CD14-positive monocyte (primary cell): ENCODE measurements at regions not wholly inside any gene's neighbourhood (a gene's known extent, or its start where the extent isn't known, plus 50 kb on each side); places are given as distances from the start of the nearest gene placed in this dataset.
"Not testable (repeated sequence)": the region's sequence is repeated elsewhere in the genome, so short reads cannot be mapped to it uniquely, and the experiment has no call there.

ENCODE experiments used
- DNase-seq, 3 donors: peaks; one replicate each; pipeline ENCODE4 v3.0.0-alpha.2; 2011 to 2022
- H2AFZ ChIP-seq: 2 replicates; pipeline ENCODE4 v1.6.0; 2012; ENCODE audit warnings: mild to moderate bottlenecking, low read depth, low read length, inconsistent platforms; ENCODE audit not compliant: insufficient read depth, poor library complexity, severe bottlenecking
- H3K27ac ChIP-seq, 2 donors: 1 replicate in 1 of 2; 2 replicates in 1 of 2; pipeline ENCODE4 v1.5.1; 2012 to 2013; ENCODE audit warnings: low read length in 2 of 2, control low read depth in 1 of 2, inconsistent platforms in 1 of 2, low read depth in 1 of 2, mild to moderate bottlenecking in 1 of 2
- H3K27me3 ChIP-seq, 2 donors: one replicate each; pipeline versions ENCODE4 v1.6.0 to v1.6.1; 2011 to 2013; ENCODE audit warnings: low read length in 2 of 2; ENCODE audit not compliant: control insufficient read depth in 2 of 2, insufficient read depth in 2 of 2
- H3K36me3 ChIP-seq, 2 donors: replicated peaks in 1 of 2; 1 replicate in 1 of 2; 2 replicates in 1 of 2; pipeline versions ENCODE4 v1.5.1 to v1.6.1; 2012 to 2013; ENCODE audit warnings: low read length in 2 of 2, control low read depth in 1 of 2, inconsistent platforms in 1 of 2, mild to moderate bottlenecking in 1 of 2; ENCODE audit not compliant: insufficient read depth in 2 of 2, control insufficient read depth in 1 of 2
- H3K4me1 ChIP-seq, 2 donors: 1 replicate in 1 of 2; 2 replicates in 1 of 2; pipeline versions ENCODE4 v1.5.1 to v1.6.1; 2012 to 2013; ENCODE audit warnings: low read length in 2 of 2, control low read depth in 1 of 2, inconsistent platforms in 1 of 2, mild to moderate bottlenecking in 1 of 2, moderate library complexity in 1 of 2; ENCODE audit not compliant: insufficient read depth in 2 of 2, control insufficient read depth in 1 of 2
- H3K4me2 ChIP-seq: replicated peaks from 2 replicates; pipeline ENCODE3; 2012; ENCODE audit warnings: low read length, moderate library complexity, mild to moderate bottlenecking; ENCODE audit not compliant: poor library complexity, severe bottlenecking; ENCODE audit errors: extremely low read depth
- H3K4me3 ChIP-seq, 3 experiments: fragments of 200-600 bp in 1 of 3; sonication (generic) in 1 of 3; replicated peaks in 1 of 3; 1 replicate in 2 of 3; 2 replicates in 1 of 3; pipeline ENCODE4 v1.5.1; 2011 to 2013; ENCODE audit warnings: low read length in 3 of 3, mild to moderate bottlenecking in 3 of 3, control low read depth in 2 of 3, low read depth in 2 of 3, inconsistent platforms in 1 of 3, moderate library complexity in 1 of 3
- H3K79me2 ChIP-seq: 2 replicates; pipeline ENCODE4 v1.6.0; 2012; ENCODE audit warnings: mild to moderate bottlenecking, control low read depth, inconsistent platforms, low read length, moderate library complexity; ENCODE audit not compliant: insufficient read depth
- H3K9ac ChIP-seq: 2 replicates; pipeline ENCODE4 v1.6.0; 2017; ENCODE audit warnings: low read length, mild to moderate bottlenecking; ENCODE audit not compliant: insufficient read depth, poor library complexity, severe bottlenecking
- H3K9me3 ChIP-seq, 2 donors: replicated peaks in 1 of 2; 1 replicate in 1 of 2; 2 replicates in 1 of 2; pipeline versions ENCODE4 v1.5.1 to v1.6.1; 2012 to 2013; ENCODE audit warnings: low read length in 2 of 2, control low read depth in 1 of 2; ENCODE audit not compliant: control insufficient read depth in 1 of 2, insufficient read depth in 1 of 2
- H4K20me1 ChIP-seq: 2 replicates; pipeline ENCODE4 v1.6.0; 2012; ENCODE audit warnings: mild to moderate bottlenecking, low read length, control low read depth, moderate library complexity; ENCODE audit not compliant: insufficient read depth
- H3K27ac Mint-ChIP-seq, 7 donors: one replicate each; pipeline ENCODE4 v1.8.0; 2020; ENCODE audit warnings: mild to moderate bottlenecking in 7 of 7, mixed read lengths in 7 of 7, moderate library complexity in 6 of 7, inconsistent platforms in 2 of 7
- H3K27me3 Mint-ChIP-seq, 3 donors: one replicate each; pipeline ENCODE4 v1.8.0; 2021 to 2022; ENCODE audit warnings: low read depth in 3 of 3, mild to moderate bottlenecking in 3 of 3, mixed read lengths in 3 of 3, moderate library complexity in 3 of 3, inconsistent platforms in 1 of 3
- H3K36me3 Mint-ChIP-seq, 2 donors: one replicate each; pipeline ENCODE4 v1.8.0; 2020; ENCODE audit warnings: mixed read lengths in 2 of 2, inconsistent platforms in 1 of 2, mild to moderate bottlenecking in 1 of 2
- H3K4me1 Mint-ChIP-seq: one replicate; pipeline ENCODE4 v1.8.0; 2020; ENCODE audit warnings: mild to moderate bottlenecking, mixed read lengths
- H3K4me3 Mint-ChIP-seq, 2 donors: one replicate each; pipeline ENCODE4 v1.8.0; 2020; ENCODE audit warnings: mild to moderate bottlenecking in 2 of 2, mixed read lengths in 2 of 2, moderate library complexity in 1 of 2
- H3K9me3 Mint-ChIP-seq, 7 donors: one replicate each; pipeline ENCODE4 v1.8.0; 2020 to 2022; ENCODE audit warnings: mixed read lengths in 7 of 7, mild to moderate bottlenecking in 6 of 7, moderate library complexity in 6 of 7, inconsistent platforms in 2 of 7
- WGBS: methylation state at CpG from one replicate; pipeline ENCODE4 v1.1.5; 2013; ENCODE audit warnings: missing lambda C conversion rate; ENCODE audit not compliant: insufficient coverage; 5-methylcytosine and 5-hydroxymethylcytosine counted together
- intact Hi-C, 2 donors: fragments of 100-400 bp; cut with micrococcal nuclease; formaldehyde crosslinking; loops; one replicate each; pipeline versions ENCODE4 v1.15.0 to v1.15.1; 2023
- TF ChIP-seq, protein P1 (sequence below): fragments of 200-600 bp; IDR thresholded peaks from one replicate; pipeline ENCODE4 v1.8.0; 2022; ENCODE audit warnings: antibody characterized with exemption, mild to moderate bottlenecking

DNA sequence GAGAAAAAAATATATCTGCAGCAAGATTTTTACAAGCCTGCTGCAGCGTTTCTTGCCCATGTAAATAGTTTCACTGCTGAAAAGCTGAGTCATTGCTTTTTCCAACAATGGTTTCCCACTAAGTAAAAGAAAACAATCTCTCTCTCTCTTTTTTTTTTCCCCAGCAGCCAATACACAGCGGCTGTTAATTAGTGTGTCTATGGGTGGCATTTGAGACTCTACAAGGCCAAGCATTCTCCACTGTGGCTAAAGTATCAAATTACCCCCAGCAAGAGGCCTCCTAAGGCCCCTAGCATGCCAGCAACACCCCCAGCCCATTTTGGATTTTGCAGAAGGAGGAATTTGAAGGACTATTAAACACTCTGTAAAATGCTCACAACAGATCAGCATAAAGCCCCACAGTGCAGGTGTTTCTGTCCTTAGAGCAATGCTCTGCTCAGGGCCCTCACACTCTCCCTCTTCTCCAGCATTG lies 837.4 kb downstream of the TRIML1 start:
- H3K36me3 Mint-ChIP-seq, result no peaks in the 10 kb centered on the region

DNA sequence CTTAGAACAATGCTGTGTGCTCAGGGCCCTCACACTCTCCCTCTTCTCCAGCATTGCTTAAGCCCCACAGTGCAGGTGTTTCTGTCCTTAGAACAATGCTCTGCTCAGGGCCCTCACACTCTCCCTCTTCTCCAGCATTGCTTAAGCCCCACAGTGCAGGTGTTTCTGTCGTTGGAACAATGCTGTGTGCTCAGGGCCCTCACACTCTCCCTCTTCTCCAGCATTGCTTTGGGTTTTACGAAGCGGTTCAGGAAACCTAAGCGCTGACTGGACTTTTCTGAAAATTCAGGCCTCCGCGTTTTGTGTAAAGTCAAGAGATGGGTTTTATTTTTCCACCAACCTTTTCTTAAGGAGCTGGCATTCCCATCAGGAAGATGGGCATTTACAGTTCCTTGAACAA lies 838.0 kb downstream of the TRIML1 start:
- H2AFZ ChIP-seq, H3K4me1 ChIP-seq, H3K9ac ChIP-seq, H3K9me3 Mint-ChIP-seq, H3K36me3 Mint-ChIP-seq, H3K27me3 Mint-ChIP-seq, intact Hi-C loops, H4K20me1 ChIP-seq, H3K27ac Mint-ChIP-seq, H3K4me1 Mint-ChIP-seq, DNase-seq, H3K27me3 ChIP-seq, H3K4me3 Mint-ChIP-seq, H3K79me2 ChIP-seq, H3K9me3 ChIP-seq, H3K4me2 ChIP-seq, H3K4me3 ChIP-seq, H3K27ac ChIP-seq, H3K36me3 ChIP-seq: not testable (repeated sequence)
- 75% methylated on average over 1 of the region's 6 CpGs for WGBS

More for the DNA sequence above, 837.4 kb downstream of the TRIML1 start:
- Histone ChIP-seq H2AFZ (no peak overlapping the region), H3K4me3 (no peak overlapping the region), H3K4me2 (no peak overlapping the region), H3K4me1 (no peaks in the 10 kb centered on the region), H3K27me3 (no peaks in the 10 kb centered on the region), H3K9ac (no peak overlapping the region), H3K36me3 (no peaks in the 10 kb centered on the region), H4K20me1 (no peaks in the 10 kb centered on the region), H3K79me2 (no peaks in the 10 kb centered on the region), H3K27ac (no peak overlapping the region), H3K9me3 (no peaks in the 10 kb centered on the region)
- TF ChIP-seq, protein P1, sequence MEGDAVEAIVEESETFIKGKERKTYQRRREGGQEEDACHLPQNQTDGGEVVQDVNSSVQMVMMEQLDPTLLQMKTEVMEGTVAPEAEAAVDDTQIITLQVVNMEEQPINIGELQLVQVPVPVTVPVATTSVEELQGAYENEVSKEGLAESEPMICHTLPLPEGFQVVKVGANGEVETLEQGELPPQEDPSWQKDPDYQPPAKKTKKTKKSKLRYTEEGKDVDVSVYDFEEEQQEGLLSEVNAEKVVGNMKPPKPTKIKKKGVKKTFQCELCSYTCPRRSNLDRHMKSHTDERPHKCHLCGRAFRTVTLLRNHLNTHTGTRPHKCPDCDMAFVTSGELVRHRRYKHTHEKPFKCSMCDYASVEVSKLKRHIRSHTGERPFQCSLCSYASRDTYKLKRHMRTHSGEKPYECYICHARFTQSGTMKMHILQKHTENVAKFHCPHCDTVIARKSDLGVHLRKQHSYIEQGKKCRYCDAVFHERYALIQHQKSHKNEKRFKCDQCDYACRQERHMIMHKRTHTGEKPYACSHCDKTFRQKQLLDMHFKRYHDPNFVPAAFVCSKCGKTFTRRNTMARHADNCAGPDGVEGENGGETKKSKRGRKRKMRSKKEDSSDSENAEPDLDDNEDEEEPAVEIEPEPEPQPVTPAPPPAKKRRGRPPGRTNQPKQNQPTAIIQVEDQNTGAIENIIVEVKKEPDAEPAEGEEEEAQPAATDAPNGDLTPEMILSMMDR, result no peak
- Mint-ChIP-seq H3K4me3 (no peak overlapping the region), H3K27me3 (no peaks in the 10 kb centered on the region), H3K4me1 (no peaks in the 10 kb centered on the region), H3K9me3 (peaks cover 0 to 6% (median 0%) of the 10 kb centered on the region in 7 donors), H3K27ac (peak overlapping the region in 1 of 7 donors; percentile 58)
- no CpG with 5 or more reads among the region's 2 CpGs for WGBS
- intact Hi-C loops, result no loop called here
- DNase-seq, result no peak
